ENCODE measurements at regions not wholly inside any gene's neighbourhood (a gene's known extent, or its start where the extent isn't known, plus 50 kb on each side); places are given as distances from the start of the nearest gene placed in this dataset.

- BruUV-seq (replicated peaks): no TSS peak
- H3K9me2 ChIP-seq (ENCODE audit: insufficient read depth): no peaks in the 10 kb centered on the region
- ChIA-PET CTCF (no interaction called here), POLR2A (ENCODE audit: unreplicated experiment) (no interaction called here)
- no peak overlapping the region for H3K4me3 ChIP-seq
- H3K36me3 ChIP-seq (ENCODE audit: low read depth): no peaks in the 10 kb centered on the region
- no peaks in the 10 kb centered on the region for H3K79me2 ChIP-seq (ENCODE audit: low read depth)
- no peak for DNase-seq
- H3K9me3 ChIP-seq (ENCODE audit: insufficient read depth, low read depth): no peaks in the 10 kb centered on the region
- intact Hi-C loops (cut with micrococcal nuclease; ENCODE audit: unreplicated experiment): no loop called here
- H3K4me2 ChIP-seq: no peak overlapping the region
- no peaks in the 10 kb centered on the region for H4K20me1 ChIP-seq (ENCODE audit: insufficient read depth)
- H3K27ac ChIP-seq: no peak overlapping the region
- TF ChIP-seq EZH2 (IDR thresholded peaks at IDR 0.05; ENCODE audit: low read depth): no peak
- no peaks in the 10 kb centered on the region for H3K27me3 ChIP-seq (ENCODE audit: insufficient read depth, low read depth)
- H3K4me1 ChIP-seq (replicated peaks; ENCODE audit: insufficient read depth): no peaks in the 10 kb centered on the region
- no peaks in the 10 kb centered on the region for H3F3A ChIP-seq (ENCODE audit: insufficient read depth, low read depth)
- H2AFZ ChIP-seq: no peak overlapping the region
These were observed 186.4 kb upstream of the ZRANB2 start for GRCh38 chr1:71267220-71267619.

GRCh38 chr1:71264039-71264438 is 183.2 kb upstream of the ZRANB2 start:
- intact Hi-C loops (cut with micrococcal nuclease; ENCODE audit: unreplicated experiment): no loop called here
- no peak for DNase-seq
- Histone ChIP-seq H3K27ac (no peak overlapping the region), H3K9me3 (ENCODE audit: insufficient read depth, low read depth) (no peaks in the 10 kb centered on the region), H3K36me3 (ENCODE audit: low read depth) (no peaks in the 10 kb centered on the region), H3K79me2 (ENCODE audit: low read depth) (no peaks in the 10 kb centered on the region), H3F3A (ENCODE audit: insufficient read depth, low read depth) (no peaks in the 10 kb centered on the region), H3K4me3 (no peak overlapping the region), H3K4me1 (replicated peaks; ENCODE audit: insufficient read depth) (no peaks in the 10 kb centered on the region), H4K20me1 (ENCODE audit: insufficient read depth) (no peaks in the 10 kb centered on the region), H3K4me2 (no peak overlapping the region), H3K27me3 (ENCODE audit: insufficient read depth, low read depth) (no peaks in the 10 kb centered on the region), H2AFZ (no peak overlapping the region), H3K9me2 (ENCODE audit: insufficient read depth) (no peaks in the 10 kb centered on the region)
- CTCF ChIA-PET: no interaction called here
- no TSS peak for BruUV-seq (replicated peaks)
- POLR2A ChIA-PET (ENCODE audit: unreplicated experiment): no interaction called here
- no peak for TF ChIP-seq EZH2 (IDR thresholded peaks at IDR 0.05; ENCODE audit: low read depth)
- no peak for TF ChIP-seq CTCF (conservative IDR thresholded peaks at IDR 0.05)

- Histone ChIP-seq H3K9me3 (ENCODE audit: insufficient read depth, low read depth) (no peaks in the 10 kb centered on the region), H3K36me3 (ENCODE audit: low read depth) (no peaks in the 10 kb centered on the region), H3K79me2 (ENCODE audit: low read depth) (no peaks in the 10 kb centered on the region), H2AFZ (no peak overlapping the region), H3K9me2 (ENCODE audit: insufficient read depth) (no peaks in the 10 kb centered on the region), H3K27me3 (ENCODE audit: insufficient read depth, low read depth) (no peaks in the 10 kb centered on the region), H3K4me1 (replicated peaks; ENCODE audit: insufficient read depth) (no peaks in the 10 kb centered on the region), H3K27ac (no peak overlapping the region), H3K4me3 (no peak overlapping the region), H4K20me1 (ENCODE audit: insufficient read depth) (no peaks in the 10 kb centered on the region), H3K4me2 (no peak overlapping the region), H3F3A (ENCODE audit: insufficient read depth, low read depth) (no peaks in the 10 kb centered on the region)
- ChIA-PET CTCF (no interaction called here), POLR2A (ENCODE audit: unreplicated experiment) (no interaction called here)
- intact Hi-C loops (cut with micrococcal nuclease; ENCODE audit: unreplicated experiment): no loop called here
- no peak for DNase-seq
- no peak for TF ChIP-seq CTCF (conservative IDR thresholded peaks at IDR 0.05)
- no peak for TF ChIP-seq EZH2 (IDR thresholded peaks at IDR 0.05; ENCODE audit: low read depth)
- no TSS peak for BruUV-seq (replicated peaks)
These were observed 182.1 kb upstream of the ZRANB2 start for GRCh38 chr1:71262970-71263369.

DNA sequence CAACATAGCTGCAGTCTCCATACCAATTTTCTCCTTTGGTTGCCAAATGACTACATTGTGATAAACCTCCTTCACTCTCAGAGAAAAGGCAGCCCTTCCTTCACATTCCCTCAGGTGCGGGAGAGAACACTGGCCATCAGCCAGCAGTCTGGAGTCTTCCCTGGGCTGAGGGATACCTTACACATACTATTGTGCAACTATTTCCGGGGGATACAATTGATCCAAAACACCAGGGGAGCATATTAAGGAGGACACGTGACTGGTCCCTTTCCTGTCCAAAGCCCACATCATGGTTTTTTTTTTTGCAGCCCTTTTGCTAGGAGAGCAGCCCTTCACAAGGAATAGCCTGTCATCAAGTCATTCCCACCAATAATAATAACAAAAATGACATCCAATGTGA is 172.1 kb upstream of the ZRANB2 start:
- DNase-seq: no peak
- Histone ChIP-seq H3K9me2 (ENCODE audit: insufficient read depth) (no peaks in the 10 kb centered on the region), H4K20me1 (ENCODE audit: insufficient read depth) (no peaks in the 10 kb centered on the region), H3K9me3 (ENCODE audit: insufficient read depth, low read depth) (0 out of 2 replicates have a peak, but pooled peaks cover 5% of the 10 kb centered on the region), H2AFZ (no peak overlapping the region), H3F3A (ENCODE audit: insufficient read depth, low read depth) (no peaks in the 10 kb centered on the region), H3K79me2 (ENCODE audit: low read depth) (no peaks in the 10 kb centered on the region), H3K4me1 (replicated peaks; ENCODE audit: insufficient read depth) (no peaks in the 10 kb centered on the region), H3K36me3 (ENCODE audit: low read depth) (no peaks in the 10 kb centered on the region), H3K4me2 (no peak overlapping the region), H3K4me3 (no peak overlapping the region), H3K27me3 (ENCODE audit: insufficient read depth, low read depth) (no peaks in the 10 kb centered on the region), H3K27ac (no peak overlapping the region)
- TF ChIP-seq CTCF (conservative IDR thresholded peaks at IDR 0.05) (no peak), EZH2 (IDR thresholded peaks at IDR 0.05; ENCODE audit: low read depth) (no peak)
- BruUV-seq (replicated peaks): no TSS peak
- ChIA-PET POLR2A (ENCODE audit: unreplicated experiment) (no interaction called here), CTCF (interaction anchor here (0.7 kb wide), 1 partner anchor 420 kb away, joined by 6 read pairs; no protein-coding TSS in a partner anchor)
- intact Hi-C loops (cut with micrococcal nuclease; ENCODE audit: unreplicated experiment): no loop called here

All from PC-9 (cell line).